Spleen (tissue), 7 donors: ENCODE measurements at regions not wholly inside any gene's neighbourhood (a gene's known extent, or its start where the extent isn't known, plus 50 kb on each side); places are given as distances from the start of the nearest gene placed in this dataset.

Experiments used
- POLR2A ChIP-seq, 3 donors: fragments of 450-650 bp; IDR thresholded peaks; one replicate each; pipeline ENCODE4 v1.5.1; 2017; ENCODE audit warnings: antibody characterized with exemption in 3 of 3, mild to moderate bottlenecking in 1 of 3
- POLR2AphosphoS5 ChIP-seq, 3 donors: sonication (generic); formaldehyde crosslinking; IDR thresholded peaks; one replicate each; pipeline ENCODE4 v1.5.1; 2017; ENCODE audit warnings: antibody characterized with exemption in 3 of 3
- TF ChIP-seq, protein P1 (sequence below), 11 experiments: fragments of 200-600 bp in 7 of 11; fragments of 450-650 bp in 4 of 11; sonication (generic) in 4 of 11; IDR thresholded peaks in 8 of 11; conservative IDR thresholded peaks in 3 of 11; 1 replicate in 7 of 11; 2 replicates in 4 of 11; pipeline versions ENCODE4 v1.4.0 to v1.8.0; 2016 to 2021; ENCODE audit warnings: antibody characterized with exemption in 11 of 11, inconsistent platforms in 4 of 11, mild to moderate bottlenecking in 1 of 11
- donor health status: DM: no; HTN: no; CAD: no; lungs with moderate emphysema.
- donor health status: DM: no; HTN: no; CAD: no.
- donor health status: DM: no; HTN: no; CAD: no.

DNA sequence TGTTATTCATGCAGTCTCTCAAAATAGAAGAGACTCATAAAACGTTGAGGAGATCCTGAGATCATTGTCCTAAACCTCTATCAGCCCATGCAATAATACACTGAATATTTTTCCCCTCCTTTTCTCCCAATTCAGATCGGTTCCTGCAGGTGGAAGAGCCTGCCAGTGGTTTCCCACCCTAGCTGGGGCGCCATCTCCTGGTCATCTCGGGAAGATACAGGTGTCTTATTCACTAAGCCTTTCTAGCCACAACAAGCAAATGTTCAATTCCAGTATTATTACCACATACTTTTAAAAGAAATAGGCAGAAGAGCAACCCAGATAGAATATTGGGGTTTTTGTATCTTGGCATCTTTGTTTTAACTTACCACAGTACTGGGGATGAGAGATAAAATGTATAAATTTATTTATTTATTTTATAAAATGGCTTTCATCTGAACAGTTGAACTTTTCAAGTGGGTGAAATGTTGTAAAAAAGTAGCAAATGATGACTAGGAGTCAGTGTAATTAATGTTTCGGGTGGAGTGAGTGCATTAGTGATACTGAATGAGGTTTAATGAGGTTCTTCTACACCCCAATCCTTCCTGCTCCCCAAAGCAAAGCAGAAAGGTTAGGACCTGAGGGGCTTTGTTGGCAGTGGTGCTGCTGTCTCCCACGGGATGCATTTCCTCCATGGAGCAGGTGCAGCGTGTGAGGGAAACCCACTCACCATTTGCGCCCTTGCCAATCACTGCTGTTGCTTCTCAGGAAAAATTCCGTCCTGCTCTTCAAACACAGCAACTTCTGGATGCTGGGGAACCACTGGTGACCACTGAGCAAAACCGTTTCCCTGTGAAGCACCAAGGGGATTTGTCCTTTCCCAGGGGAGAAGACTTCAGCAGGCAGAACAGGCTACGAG lies 147.1 kb upstream of the FHL2 start:
- TF ChIP-seq POLR2A (IDR thresholded peaks at IDR 0.05) = no peak
- no peak for TF ChIP-seq POLR2AphosphoS5 (IDR thresholded peaks at IDR 0.05)
- TF ChIP-seq, protein P1, sequence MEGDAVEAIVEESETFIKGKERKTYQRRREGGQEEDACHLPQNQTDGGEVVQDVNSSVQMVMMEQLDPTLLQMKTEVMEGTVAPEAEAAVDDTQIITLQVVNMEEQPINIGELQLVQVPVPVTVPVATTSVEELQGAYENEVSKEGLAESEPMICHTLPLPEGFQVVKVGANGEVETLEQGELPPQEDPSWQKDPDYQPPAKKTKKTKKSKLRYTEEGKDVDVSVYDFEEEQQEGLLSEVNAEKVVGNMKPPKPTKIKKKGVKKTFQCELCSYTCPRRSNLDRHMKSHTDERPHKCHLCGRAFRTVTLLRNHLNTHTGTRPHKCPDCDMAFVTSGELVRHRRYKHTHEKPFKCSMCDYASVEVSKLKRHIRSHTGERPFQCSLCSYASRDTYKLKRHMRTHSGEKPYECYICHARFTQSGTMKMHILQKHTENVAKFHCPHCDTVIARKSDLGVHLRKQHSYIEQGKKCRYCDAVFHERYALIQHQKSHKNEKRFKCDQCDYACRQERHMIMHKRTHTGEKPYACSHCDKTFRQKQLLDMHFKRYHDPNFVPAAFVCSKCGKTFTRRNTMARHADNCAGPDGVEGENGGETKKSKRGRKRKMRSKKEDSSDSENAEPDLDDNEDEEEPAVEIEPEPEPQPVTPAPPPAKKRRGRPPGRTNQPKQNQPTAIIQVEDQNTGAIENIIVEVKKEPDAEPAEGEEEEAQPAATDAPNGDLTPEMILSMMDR (IDR thresholded peaks at IDR 0.05 in 8 of 11, conservative IDR thresholded peaks at IDR 0.05 in 3 of 11) = peak; percentile 19 to 83 (median 63)
